HG02840 (cell line): ENCODE measurements at regions not wholly inside any gene's neighbourhood (a gene's known extent, or its start where the extent isn't known, plus 50 kb on each side); places are given as distances from the start of the nearest gene placed in this dataset.

Source experiments
- ATAC-seq: cut with Tn5 transposase; IDR thresholded peaks from one replicate; pipeline ENCODE4 v1.9.1; 2021; ENCODE audit warnings: mild to moderate bottlenecking, moderate library complexity, moderate number of reproducible peaks; ENCODE audit not compliant: unreplicated experiment, low FRiP score

GRCh38 chr17:14918540-14918939, 346.6 kb downstream of the PMP22 start:
- no peak for ATAC-seq

- ATAC-seq: no peak
Observed at GRCh38 chr17:14910916-14911315, 354.2 kb downstream of the PMP22 start.

- ATAC-seq: no peak
Observed at GRCh38 chr17:14904386-14904785, 360.7 kb downstream of the PMP22 start.

- ATAC-seq: no peak
Observed at GRCh38 chr17:14903854-14904253, 361.3 kb downstream of the PMP22 start.

- ATAC-seq: no peak
Observed at GRCh38 chr17:14902803-14903202, 362.3 kb downstream of the PMP22 start.

GRCh38 chr17:14902297-14902696, 362.8 kb downstream of the PMP22 start:
- no peak for ATAC-seq

GRCh38 chr17:14901376-14901775, 363.8 kb downstream of the PMP22 start:
- no peak for ATAC-seq

- no peak for ATAC-seq
Observed at GRCh38 chr17:14886200-14886739, 378.9 kb downstream of the PMP22 start.

GRCh38 chr17:14882131-14882530, 383.0 kb downstream of the PMP22 start:
- ATAC-seq: no peak

- no peak for ATAC-seq
Observed at GRCh38 chr17:14875557-14876412, 389.3 kb downstream of the PMP22 start.

GRCh38 chr17:14873996-14874395, 391.1 kb downstream of the PMP22 start:
- ATAC-seq: no peak

- no peak for ATAC-seq
Observed at GRCh38 chr17:14873540-14873939, 391.6 kb downstream of the PMP22 start.

- no peak for ATAC-seq
Observed at GRCh38 chr17:14871921-14872320, 393.2 kb downstream of the PMP22 start.

- no peak for ATAC-seq
Observed at GRCh38 chr17:14866266-14866665, 398.9 kb downstream of the PMP22 start.

GRCh38 chr17:14864127-14864526, 401.0 kb downstream of the PMP22 start:
- ATAC-seq: no peak

- no peak for ATAC-seq
Observed at GRCh38 chr17:14859542-14859941, 405.6 kb downstream of the PMP22 start.

GRCh38 chr17:14856176-14856575, 408.9 kb downstream of the PMP22 start:
- no peak for ATAC-seq

- ATAC-seq: no peak
Observed at GRCh38 chr17:14854691-14855090, 410.4 kb downstream of the PMP22 start.

GRCh38 chr17:14845591-14846281, 419.4 kb downstream of the PMP22 start:
- no peak for ATAC-seq

- ATAC-seq: no peak
Observed at GRCh38 chr17:14843086-14843795, 421.9 kb downstream of the PMP22 start.
